ENCODE measurements at regions not wholly inside any gene's neighbourhood (a gene's known extent, or its start where the extent isn't known, plus 50 kb on each side); places are given as distances from the start of the nearest gene placed in this dataset.

- Histone ChIP-seq H4K20me1 (ENCODE audit: insufficient read depth) (no peaks in the 10 kb centered on the region), H3K27ac (no peak overlapping the region), H2AFZ (ENCODE audit: low read depth) (no peak overlapping the region), H3K79me2 (ENCODE audit: insufficient read depth, low read depth) (no peaks in the 10 kb centered on the region), H3K4me1 (ENCODE audit: low read depth, poor library complexity, severe bottlenecking) (no peaks in the 10 kb centered on the region), H3K27me3 (ENCODE audit: insufficient read depth, low read depth) (no peaks in the 10 kb centered on the region), H3K4me3 (IDR thresholded peaks at IDR 0.05; ENCODE audit: insufficient read depth, low read depth, low read length) (no peak overlapping the region), H3K4me2 (no peak overlapping the region), H3K36me3 (ENCODE audit: insufficient read depth) (no peaks in the 10 kb centered on the region), H3K9ac (no peak overlapping the region)
- TF ChIP-seq CTCF (conservative IDR thresholded peaks at IDR 0.05; ENCODE audit: low read depth, low read length), result no peak
These were observed 338.6 kb downstream of the TBX15 start for GRCh38 chr1:118649369-118650106.

- Histone ChIP-seq H3K4me3 (IDR thresholded peaks at IDR 0.05; ENCODE audit: insufficient read depth, low read depth, low read length) (no peak overlapping the region), H3K4me1 (ENCODE audit: low read depth, poor library complexity, severe bottlenecking) (no peaks in the 10 kb centered on the region), H3K79me2 (ENCODE audit: insufficient read depth, low read depth) (no peaks in the 10 kb centered on the region), H3K27ac (no peak overlapping the region), H3K27me3 (ENCODE audit: insufficient read depth, low read depth) (no peaks in the 10 kb centered on the region), H3K36me3 (ENCODE audit: insufficient read depth) (no peaks in the 10 kb centered on the region), H2AFZ (ENCODE audit: low read depth) (no peak overlapping the region), H4K20me1 (ENCODE audit: insufficient read depth) (no peaks in the 10 kb centered on the region), H3K4me2 (no peak overlapping the region), H3K9ac (no peak overlapping the region)
- no peak for TF ChIP-seq CTCF (conservative IDR thresholded peaks at IDR 0.05; ENCODE audit: low read depth, low read length)
These were observed 352.1 kb downstream of the TBX15 start for GRCh38 chr1:118636004-118636403.

DNA sequence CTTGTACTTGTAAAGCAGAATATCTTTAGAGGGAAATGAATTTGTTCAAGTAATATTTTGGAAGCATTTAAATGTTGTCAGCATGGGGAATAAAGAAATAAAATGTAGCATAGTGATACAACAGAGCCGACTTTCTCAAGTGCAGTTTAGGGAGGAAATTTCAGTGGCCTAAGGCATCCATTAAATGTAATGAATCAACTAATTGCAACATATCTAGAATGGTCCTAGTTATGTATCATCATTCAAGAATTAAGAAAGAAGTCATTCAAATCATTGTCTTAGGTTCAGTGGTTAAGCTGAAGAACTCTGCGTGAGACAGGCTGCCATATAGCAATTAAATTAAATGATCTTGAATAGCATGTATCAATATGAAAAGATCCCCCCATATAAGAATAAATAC lies 360.7 kb downstream of the TBX15 start:
- no peak for TF ChIP-seq CTCF (conservative IDR thresholded peaks at IDR 0.05; ENCODE audit: low read depth, low read length)
- H4K20me1 ChIP-seq (ENCODE audit: insufficient read depth), result no peaks in the 10 kb centered on the region
- H3K9ac ChIP-seq, result no peak overlapping the region
- H3K79me2 ChIP-seq (ENCODE audit: insufficient read depth, low read depth), result no peaks in the 10 kb centered on the region
- H3K4me2 ChIP-seq, result no peak overlapping the region
- no peak overlapping the region for H2AFZ ChIP-seq (ENCODE audit: low read depth)
- no peaks in the 10 kb centered on the region for H3K36me3 ChIP-seq (ENCODE audit: insufficient read depth)
- no peaks in the 10 kb centered on the region for H3K27me3 ChIP-seq (ENCODE audit: insufficient read depth, low read depth)
- no peak overlapping the region for H3K4me3 ChIP-seq (IDR thresholded peaks at IDR 0.05; ENCODE audit: insufficient read depth, low read depth, low read length)
- H3K4me1 ChIP-seq (ENCODE audit: low read depth, poor library complexity, severe bottlenecking), result no peaks in the 10 kb centered on the region
- no peak overlapping the region for H3K27ac ChIP-seq

- Histone ChIP-seq H3K4me3 (IDR thresholded peaks at IDR 0.05; ENCODE audit: insufficient read depth, low read depth, low read length) (no peak overlapping the region), H4K20me1 (ENCODE audit: insufficient read depth) (no peaks in the 10 kb centered on the region), H3K27me3 (ENCODE audit: insufficient read depth, low read depth) (no peaks in the 10 kb centered on the region), H3K4me1 (ENCODE audit: low read depth, poor library complexity, severe bottlenecking) (no peaks in the 10 kb centered on the region), H3K4me2 (no peak overlapping the region), H3K27ac (no peak overlapping the region), H3K36me3 (ENCODE audit: insufficient read depth) (no peaks in the 10 kb centered on the region), H3K9ac (no peak overlapping the region), H3K79me2 (ENCODE audit: insufficient read depth, low read depth) (no peaks in the 10 kb centered on the region), H2AFZ (ENCODE audit: low read depth) (no peak overlapping the region)
- no peak for TF ChIP-seq CTCF (conservative IDR thresholded peaks at IDR 0.05; ENCODE audit: low read depth, low read length)
These were observed 366.3 kb downstream of the TBX15 start for GRCh38 chr1:118621839-118622238.
